GM12878 (cell line): ENCODE measurements at regions not wholly inside any gene's neighbourhood (a gene's known extent, or its start where the extent isn't known, plus 50 kb on each side); places are given as distances from the start of the nearest gene placed in this dataset.

Experiments
- ATAC-seq: fragments of 200-7000 bp; cut with Tn5 transposase; 3 replicates; pipeline ENCODE4 v1.9.1; 2020; ENCODE audit warnings: mild to moderate bottlenecking, moderate library complexity
- BruUV-seq: library from RNA; stranded (reverse); fragments of 400-500 nt; replicated peaks from 2 replicates; lab custom pipeline; 2021; lab: Mats Ljungman, UMichigan
- CTCF ChIA-PET: fragments of 300-600 bp; sonication (Branson Sonifier 250); formaldehyde crosslinking; extraction: SDS; loops from one replicate; lab custom pipeline; 2021; ENCODE audit warnings: inconsistent platforms; lab: Yijun Ruan, JAX
- POLR2A ChIA-PET: fragments of 350-600 bp; formaldehyde crosslinking; extraction: SDS; loops from one replicate; lab custom pipeline; 2021; ENCODE audit warnings: inconsistent platforms; lab: Charles Lee
- RAD21 ChIA-PET: fragments of 300-600 bp; sonication (Branson Sonifier 250); formaldehyde crosslinking; loops from one replicate; lab custom pipeline; 2023; ENCODE audit warnings: antibody characterized with exemption; ENCODE audit not compliant: unreplicated experiment; lab: Charles Lee
- SMC1A ChIA-PET: fragments of 300-600 bp; sonication (Branson Sonifier 250); formaldehyde crosslinking; loops from one replicate; lab custom pipeline; 2023; ENCODE audit not compliant: unreplicated experiment, uncharacterized antibody; lab: Charles Lee
- DNase-seq: peaks from one replicate; pipeline ENCODE4 v3.0.0-alpha.2; 2011; ENCODE audit warnings: low read depth, low spot score
- FAIRE-seq: peaks from 3 replicates; lab custom pipeline; 2011; peaks lifted over from hg19 to GRCh38; lab: Jason Lieb, UNC
- H2AFZ ChIP-seq: 2 replicates; pipeline ENCODE4 v1.6.0; 2011; ENCODE audit warnings: low read depth, low read length, control low read depth; ENCODE audit not compliant: control insufficient read depth
- H3K27ac ChIP-seq: 2 replicates; pipeline ENCODE4 v1.5.1; 2011; ENCODE audit warnings: control low read depth; ENCODE audit not compliant: control insufficient read depth, insufficient read depth
- H3K27me3 ChIP-seq, 2 experiments: replicated peaks in 1 of 2; 2 replicates each; pipeline versions ENCODE4 v1.6.0 to v1.6.1; 2011; ENCODE audit warnings: low read length in 1 of 2; ENCODE audit not compliant: control insufficient read depth in 2 of 2, insufficient read depth in 2 of 2
- H3K36me3 ChIP-seq, 2 experiments: 2 replicates each; pipeline ENCODE4 v1.5.1; 2011; ENCODE audit warnings: low read length in 1 of 2; ENCODE audit not compliant: control insufficient read depth in 2 of 2, insufficient read depth in 2 of 2
- H3K4me1 ChIP-seq: 2 replicates; pipeline ENCODE4 v1.6.1; 2011; ENCODE audit warnings: mild to moderate bottlenecking, low read length, moderate library complexity, mixed read lengths; ENCODE audit not compliant: control insufficient read depth, insufficient read depth
- H3K4me2 ChIP-seq: 2 replicates; pipeline ENCODE4 v1.6.0; 2011; ENCODE audit warnings: control low read depth; ENCODE audit not compliant: control insufficient read depth, insufficient read depth
- H3K4me3 ChIP-seq: fragments of 200-600 bp; sonication (generic); 2 replicates; pipeline ENCODE4 v1.5.1; 2016
- H3K79me2 ChIP-seq: 2 replicates; pipeline ENCODE4 v1.6.0; 2011; ENCODE audit warnings: low read length; ENCODE audit not compliant: control insufficient read depth, insufficient read depth
- H3K9ac ChIP-seq: 2 replicates; pipeline ENCODE4 v1.8.0; 2011; ENCODE audit warnings: low read length, control low read depth, mixed read lengths; ENCODE audit not compliant: control insufficient read depth, insufficient read depth
- H3K9me3 ChIP-seq: replicated peaks from 3 replicates; pipeline ENCODE4 v1.5.1; 2011; ENCODE audit warnings: mild to moderate bottlenecking, low read length; ENCODE audit not compliant: control insufficient read depth, insufficient read depth
- H4K20me1 ChIP-seq: 2 replicates; pipeline ENCODE4 v1.6.0; 2011; ENCODE audit not compliant: control insufficient read depth, insufficient read depth
- BCL11A ChIP-seq: IDR thresholded peaks from 2 replicates; pipeline ENCODE4 v1.6.1; 2011; ENCODE audit warnings: low read depth, low read length
- ELK1 ChIP-seq: IDR thresholded peaks from 2 replicates; pipeline ENCODE4 v1.6.1; 2012; ENCODE audit warnings: low read depth, low read length, improper control_type of control experiment
- ETV6 ChIP-seq, 2 experiments: fragments of 450-650 bp in 1 of 2; IDR thresholded peaks in 1 of 2; conservative IDR thresholded peaks in 1 of 2; 2 replicates each; pipeline ENCODE4 v1.6.1; 2014; ENCODE audit warnings: antibody characterized with exemption in 1 of 2, borderline replicate concordance in 1 of 2, low read depth in 1 of 2, mild to moderate bottlenecking in 1 of 2, moderate library complexity in 1 of 2
- GATAD2B ChIP-seq: fragments of 450-650 bp; conservative IDR thresholded peaks from 2 replicates; pipeline ENCODE4 v1.6.1; 2017; ENCODE audit warnings: low read depth, mild to moderate bottlenecking, moderate library complexity
- MTA3 ChIP-seq: IDR thresholded peaks from 2 replicates; pipeline ENCODE4 v1.6.1; 2012; ENCODE audit warnings: low read length, inconsistent platforms, borderline replicate concordance
- NBN ChIP-seq: fragments of 450-650 bp; IDR thresholded peaks from 2 replicates; pipeline ENCODE4 v1.6.1; 2016
- RCOR1 ChIP-seq: conservative IDR thresholded peaks from 2 replicates; pipeline ENCODE4 v1.6.1; 2012; ENCODE audit warnings: low read depth, low read length, improper control_type of control experiment
- SIX5 ChIP-seq: IDR thresholded peaks from 2 replicates; pipeline ENCODE4 v1.6.1; 2011; ENCODE audit warnings: mild to moderate bottlenecking, low read depth, low read length, moderate library complexity; ENCODE audit not compliant: severe bottlenecking
- SMC3 ChIP-seq: IDR thresholded peaks from 2 replicates; pipeline ENCODE4 v1.6.1; 2011; ENCODE audit warnings: low read length, improper control_type of control experiment, borderline replicate concordance
- SRF ChIP-seq, 2 experiments: IDR thresholded peaks; 2 replicates each; pipeline ENCODE4 v1.6.1; 2011; ENCODE audit warnings: low read depth in 2 of 2, low read length in 2 of 2, mild to moderate bottlenecking in 1 of 2, moderate library complexity in 1 of 2
- STAT3 ChIP-seq: IDR thresholded peaks from 2 replicates; pipeline ENCODE4 v1.6.1; 2011; ENCODE audit warnings: low read depth, low read length, improper control_type of control experiment
- ZBED1 ChIP-seq: IDR thresholded peaks from 2 replicates; pipeline ENCODE4 v1.6.1; 2016; ENCODE audit warnings: borderline replicate concordance
- ZNF217 ChIP-seq: fragments of 450-650 bp; IDR thresholded peaks from 2 replicates; pipeline ENCODE4 v1.6.1; 2017; ENCODE audit warnings: antibody characterized with exemption, mild to moderate bottlenecking
- WGBS: methylation state at CpG from one replicate; pipeline ENCODE4 v1.1.6; 2016; ENCODE audit warnings: low lambda C conversion rate; ENCODE audit not compliant: insufficient replicate concordance, insufficient coverage; ENCODE audit errors: missing lambda C conversion rate; 5-methylcytosine and 5-hydroxymethylcytosine counted together
- in situ Hi-C: fragments of 300-500 bp; cut with MboI; formaldehyde crosslinking; loops from 9 replicates; pipeline ENCODE4 v1.14.3; 2018; ENCODE audit warnings: mixed read lengths
- intact Hi-C: fragments of 100-400 bp; cut with micrococcal nuclease; formaldehyde crosslinking; loops from one replicate; pipeline ENCODE4 v1.14.2; 2022; ENCODE audit not compliant: unreplicated experiment

- TF ChIP-seq ETV6 (conservative IDR thresholded peaks at IDR 0.05 in 1 of 2, IDR thresholded peaks at IDR 0.05 in 1 of 2; ENCODE audit: borderline replicate concordance in 1 of 2, low read depth in 1 of 2) (no peak), ZNF217 (no peak), SIX5 (no peak), RCOR1 (no peak), ZBED1 (no peak), NBN (no peak)
- TF ChIP-seq, all 136 proteins: peak for 0
Observed at GRCh38 chr2:172375251-172375650, 52.1 kb upstream of the ITGA6 start (continued).

GRCh38 chr2:172376016-172376415, 51.4 kb upstream of the ITGA6 start:
- no peak overlapping the region for H3K4me2 ChIP-seq
- POLR2A ChIA-PET, result no interaction called here
- DNase-seq, result no peak
- in situ Hi-C loops, result no loop called here
- peaks cover 0 to 2% of the 10 kb centered on the region in 2 experiments; a peak in 3 of 4 replicates for H3K27me3 ChIP-seq
- peaks cover 5% of the 10 kb centered on the region; the same call in 1 of the 3 replicates for H3K9me3 ChIP-seq
- WGBS, result 59% methylated on average over 5 of the region's 5 CpGs
- no peak overlapping the region for H3K4me3 ChIP-seq
- H3K4me1 ChIP-seq, result no peaks in the 10 kb centered on the region
- no TSS peak for BruUV-seq
- CTCF ChIA-PET, result no interaction called here
- FAIRE-seq, result no peak
- no peak for ATAC-seq
- H3K79me2 ChIP-seq, result no peaks in the 10 kb centered on the region
- H4K20me1 ChIP-seq, result no peaks in the 10 kb centered on the region
- RAD21 ChIA-PET, result no interaction called here
- no peak overlapping the region for H3K27ac ChIP-seq
- H3K9ac ChIP-seq, result no peak overlapping the region
- intact Hi-C loops, result no loop called here
- SMC1A ChIA-PET, result no interaction called here
- H2AFZ ChIP-seq, result no peak overlapping the region
- no peak for TF ChIP-seq GATAD2B
- TF ChIP-seq BCL11A, result no peak
- TF ChIP-seq STAT3, result no peak
- no peak for TF ChIP-seq ELK1
- no peak for TF ChIP-seq SRF (IDR thresholded peaks at IDR 0.05; ENCODE audit: low read depth in 2 of 2, low read length in 2 of 2)
- no peak for TF ChIP-seq SMC3
- TF ChIP-seq MTA3, result no peak
- no peaks in the 10 kb centered on the region for H3K36me3 ChIP-seq
